ENCODE measurements at regions not wholly inside any gene's neighbourhood (a gene's known extent, or its start where the extent isn't known, plus 50 kb on each side); places are given as distances from the start of the nearest gene placed in this dataset.

DNA sequence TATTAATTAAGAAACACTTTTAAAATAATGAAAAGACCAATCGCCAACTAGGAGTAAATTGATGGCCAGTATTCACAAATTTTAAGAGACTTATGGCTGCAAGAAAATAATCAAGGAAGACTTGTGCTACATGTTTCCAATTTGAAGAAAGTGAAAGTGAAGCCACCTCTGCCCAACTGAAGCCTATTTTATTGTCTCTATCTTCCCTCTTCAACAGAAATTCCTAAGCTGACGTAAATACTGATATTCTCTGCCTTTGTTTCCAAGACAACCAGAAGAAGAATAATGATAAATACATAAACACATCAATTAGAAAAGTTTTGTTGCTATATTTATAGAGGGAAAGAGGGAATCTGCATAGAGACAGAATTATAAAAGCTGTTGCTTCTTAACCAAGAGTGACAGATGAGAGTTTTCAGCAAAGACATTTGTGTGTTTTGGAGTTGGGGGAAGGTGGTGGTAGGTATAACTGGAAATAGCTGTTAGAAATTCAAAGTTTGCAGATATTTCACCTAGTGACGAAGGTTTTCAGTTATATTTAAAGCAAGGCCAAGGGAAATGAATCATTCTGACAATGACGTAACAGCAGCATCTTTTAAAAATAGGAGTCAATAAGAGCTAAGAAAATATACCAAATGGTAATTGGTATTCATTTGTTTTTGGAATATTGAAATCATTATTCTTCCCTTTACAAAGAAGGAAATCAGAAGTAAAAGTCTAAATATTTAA is 576.6 kb upstream of the SORCS1 start:
- DNase-seq = no peak

DNA sequence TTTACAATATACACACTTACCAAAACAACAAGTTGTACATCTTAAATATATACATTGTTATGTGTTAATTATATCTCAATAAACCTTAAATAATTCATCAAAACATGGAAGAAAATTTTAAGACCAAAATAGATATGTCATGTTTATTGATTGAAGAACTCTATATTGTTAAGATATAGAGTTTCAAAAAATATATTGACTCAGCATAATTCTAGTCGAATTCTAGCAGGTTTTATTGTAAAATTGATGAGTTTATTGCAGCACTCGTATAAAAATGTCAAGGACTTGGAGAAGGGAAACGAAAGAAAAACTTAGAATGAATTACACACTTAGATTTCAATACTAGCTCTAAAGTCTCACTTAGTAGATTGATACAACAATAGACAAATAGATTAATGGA is 575.4 kb upstream of the SORCS1 start:
- no peak for DNase-seq

DNA sequence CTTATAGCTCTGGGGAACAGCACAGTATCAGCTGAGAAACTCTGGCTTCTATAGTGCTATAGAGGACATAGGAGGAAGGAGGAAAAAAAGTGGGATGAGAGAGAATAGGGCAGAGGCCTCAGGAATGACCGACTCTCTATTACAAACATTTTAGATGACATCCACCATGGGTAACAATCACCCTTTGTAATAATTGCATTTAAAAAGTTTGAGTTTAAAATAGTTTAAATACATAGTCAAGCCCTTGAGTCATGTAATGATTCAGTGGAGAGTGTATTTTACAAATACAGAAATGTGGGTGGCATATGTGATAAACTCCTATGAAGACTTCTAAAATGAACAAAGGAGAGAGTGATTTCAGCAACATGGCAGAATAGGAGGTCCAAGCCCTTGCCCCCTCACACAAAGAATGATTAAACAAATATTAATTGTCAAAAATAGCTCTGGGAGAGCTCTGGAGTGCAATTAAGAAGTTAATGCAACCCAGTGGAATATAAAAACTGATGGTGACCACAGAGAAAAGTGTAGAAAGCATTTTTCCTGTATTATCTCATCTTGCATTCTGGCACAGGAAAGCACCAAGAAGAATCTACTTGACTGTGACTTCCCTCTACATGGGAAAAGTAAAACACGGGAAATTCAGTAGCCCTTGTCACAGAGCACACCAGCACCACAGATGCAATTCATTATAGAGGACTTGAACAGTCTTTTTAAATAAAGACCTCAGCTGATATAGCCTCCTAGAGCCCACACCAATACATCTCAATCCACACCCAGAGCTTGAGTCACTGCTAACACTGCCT is 569.0 kb upstream of the SORCS1 start:
- DNase-seq = no peak

- DNase-seq = no peak
These were observed 567.5 kb upstream of the SORCS1 start for GRCh38 chr10:107732045-107732444.

DNA sequence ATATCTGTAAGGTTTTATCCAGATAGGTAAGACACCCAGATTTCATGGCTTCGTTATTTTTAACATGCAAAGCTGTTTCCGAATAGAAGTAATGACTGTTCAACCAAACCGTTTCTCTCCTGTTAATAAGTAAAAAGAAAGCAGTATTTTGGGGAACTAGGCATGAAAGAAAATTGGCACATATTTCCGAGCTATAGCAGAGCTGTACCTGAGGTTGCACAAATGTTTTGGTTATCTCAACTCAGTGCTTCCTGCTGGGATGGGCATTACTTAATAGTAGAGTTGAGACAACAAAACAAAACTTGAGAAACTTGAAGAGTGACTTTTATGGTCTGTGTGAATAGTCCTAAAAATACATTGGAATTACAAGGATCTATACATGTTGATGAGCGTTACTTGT is 564.3 kb upstream of the SORCS1 start:
- no peak for DNase-seq

- DNase-seq = no peak
These were observed 563.3 kb upstream of the SORCS1 start for GRCh38 chr10:107727767-107728317.

DNA sequence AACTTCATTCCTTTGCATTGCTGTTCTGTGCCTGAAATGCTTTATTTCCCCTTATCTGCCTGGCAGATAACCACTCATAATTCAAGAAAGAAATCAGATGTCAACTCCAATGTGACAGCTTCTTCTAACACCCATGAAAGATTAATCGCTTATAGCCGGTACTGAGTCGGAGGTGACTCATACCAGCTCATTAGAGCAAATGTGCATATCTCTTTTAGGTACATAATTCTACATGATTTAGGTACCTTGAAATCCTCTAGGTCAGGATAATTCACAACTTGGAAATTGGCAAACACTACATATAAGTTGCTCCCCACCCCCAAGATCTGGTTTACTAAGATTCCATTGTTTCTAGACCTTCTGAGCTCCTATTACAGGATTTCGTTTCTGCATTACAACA is 554.4 kb upstream of the SORCS1 start:
- DNase-seq = no peak

- no peak for DNase-seq
These were observed 552.5 kb upstream of the SORCS1 start for GRCh38 chr10:107717046-107717445.

DNA sequence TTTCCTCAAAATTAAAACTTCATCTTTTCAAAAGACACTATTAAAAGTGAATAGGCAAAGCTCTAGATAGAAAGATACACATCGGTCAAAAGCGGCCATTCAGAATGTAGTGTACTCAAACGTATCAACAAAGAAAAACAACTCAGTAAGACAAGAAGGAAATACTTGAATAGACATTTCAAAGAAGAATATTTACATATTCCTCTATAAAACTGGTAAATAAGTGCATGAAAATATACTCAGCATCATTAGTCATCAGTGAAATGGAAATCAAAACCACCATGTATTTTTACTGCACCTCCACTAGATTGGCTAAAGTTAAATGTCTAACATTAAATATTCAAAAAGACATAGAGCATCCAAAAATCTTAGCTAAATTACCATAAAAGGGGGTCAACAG is 551.1 kb upstream of the SORCS1 start:
- DNase-seq = no peak

- no peak for DNase-seq
These were observed 544.5 kb upstream of the SORCS1 start for GRCh38 chr10:107708981-107709380.

DNA sequence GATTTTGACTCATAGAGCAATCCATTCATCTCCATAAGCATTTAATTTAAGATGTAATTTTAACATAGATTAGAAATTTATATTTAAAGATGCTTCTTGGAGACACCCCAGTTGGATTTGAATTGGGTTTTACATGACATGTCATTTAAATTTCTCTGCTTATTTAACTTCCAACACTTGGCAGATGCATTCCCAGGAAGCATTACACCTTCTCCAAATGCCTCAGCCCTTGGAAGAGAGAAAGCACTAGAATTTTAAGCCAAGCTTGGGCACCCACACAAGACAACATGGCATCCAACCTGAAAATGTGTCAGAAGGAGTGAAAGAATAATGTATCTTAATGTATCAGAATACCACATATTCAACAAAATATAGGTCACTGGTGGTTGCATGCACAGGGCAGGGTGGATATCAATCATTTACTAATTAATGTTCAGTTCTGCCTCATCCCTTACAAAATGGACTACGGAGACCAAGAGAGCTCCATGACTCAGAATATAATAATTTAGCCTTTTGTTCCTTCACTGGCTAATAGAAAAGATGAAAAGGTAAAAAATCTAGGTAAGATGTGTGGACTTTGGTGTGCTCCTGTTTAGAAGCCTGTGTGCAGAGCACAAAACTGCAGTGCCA is 541.7 kb upstream of the SORCS1 start:
- no peak for DNase-seq

- DNase-seq = no peak
These were observed 537.4 kb upstream of the SORCS1 start for GRCh38 chr10:107701943-107702342.

GRCh38 chr10:107692072-107692471 is 527.6 kb upstream of the SORCS1 start:
- no peak for DNase-seq

DNA sequence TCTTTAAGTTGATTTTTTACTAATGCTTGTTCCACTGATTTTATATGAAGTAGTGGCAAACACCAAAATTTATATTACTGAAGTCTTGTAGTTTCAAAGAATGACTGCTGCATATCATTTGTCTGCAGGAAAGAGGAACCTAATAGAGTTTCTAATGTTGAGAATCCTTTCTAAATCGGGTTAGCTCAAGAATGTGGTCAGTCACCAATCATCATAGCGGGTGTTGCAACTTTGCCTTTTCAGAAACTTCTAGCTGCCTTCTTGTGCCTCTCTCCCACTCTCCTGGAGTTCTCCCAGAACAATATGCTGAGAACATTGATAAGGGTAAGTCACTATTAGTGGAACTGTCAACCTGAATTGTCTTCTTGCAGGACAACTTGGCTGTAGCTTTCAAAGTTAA is 524.8 kb upstream of the SORCS1 start:
- DNase-seq = no peak

DNA sequence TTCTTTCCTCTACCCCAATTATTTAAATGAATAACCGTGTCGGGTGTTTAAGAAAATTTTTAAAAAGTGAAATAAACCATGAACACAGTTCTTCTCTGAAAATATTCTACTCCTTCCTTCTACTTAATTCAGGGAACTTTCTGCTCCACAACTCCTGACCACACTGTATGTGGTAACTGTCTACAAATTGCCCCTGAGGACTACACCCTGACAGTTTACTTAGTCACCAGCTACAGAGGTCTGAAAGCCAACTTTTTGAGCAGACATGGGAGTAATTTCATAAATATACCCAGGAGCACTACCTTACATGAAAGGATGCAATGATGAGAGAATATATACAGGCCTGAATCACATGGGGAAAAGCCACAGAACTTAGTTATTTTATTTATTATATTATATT is 523.2 kb upstream of the SORCS1 start:
- DNase-seq = no peak

DNA sequence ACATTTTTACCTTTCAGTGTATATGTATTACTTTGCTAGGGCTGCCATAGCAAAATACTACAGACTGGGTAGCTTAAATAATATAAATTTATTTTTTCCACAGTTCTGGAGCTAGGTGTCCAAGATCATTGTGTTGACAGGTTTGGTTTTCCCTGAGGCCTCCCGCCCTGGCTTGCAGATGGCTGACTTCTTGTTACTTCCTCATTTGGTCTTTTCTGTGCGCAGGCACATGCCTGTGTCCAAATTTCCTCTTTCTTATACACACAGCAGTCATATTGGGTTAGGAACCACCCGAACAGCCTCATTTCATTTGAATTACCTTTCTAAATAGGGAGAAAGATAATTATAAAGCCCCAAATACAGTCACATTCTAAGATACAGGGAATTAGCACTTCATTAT is 521.6 kb upstream of the SORCS1 start:
- no peak for DNase-seq

DNA sequence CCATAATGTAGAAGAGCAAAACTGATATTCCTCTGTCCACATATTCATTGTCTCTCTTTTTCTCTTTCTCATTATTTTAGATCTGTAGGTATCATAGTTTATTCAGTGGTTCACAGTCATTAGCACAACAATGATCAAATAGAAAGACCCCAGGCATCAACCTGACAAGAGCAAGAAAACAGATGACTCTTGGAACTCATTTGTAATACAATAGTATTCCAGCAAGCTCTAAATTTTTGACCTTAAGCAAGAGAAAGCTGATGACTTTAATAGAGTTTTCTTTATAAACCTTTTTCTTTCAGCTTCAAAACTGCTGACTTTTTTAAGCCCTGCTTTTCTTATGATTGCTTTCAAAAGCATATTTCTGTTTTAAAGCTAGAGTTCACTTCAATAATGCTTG is 507.5 kb upstream of the SORCS1 start:
- DNase-seq = no peak

- no peak for DNase-seq
These were observed 501.7 kb upstream of the SORCS1 start for GRCh38 chr10:107666214-107666613.

- no peak for DNase-seq
These were observed 501.0 kb upstream of the SORCS1 start for GRCh38 chr10:107665459-107665858.

- DNase-seq = no peak
These were observed 493.3 kb upstream of the SORCS1 start for GRCh38 chr10:107657851-107658250.

GRCh38 chr10:107656932-107657331 is 492.4 kb upstream of the SORCS1 start:
- no peak for DNase-seq

DNA sequence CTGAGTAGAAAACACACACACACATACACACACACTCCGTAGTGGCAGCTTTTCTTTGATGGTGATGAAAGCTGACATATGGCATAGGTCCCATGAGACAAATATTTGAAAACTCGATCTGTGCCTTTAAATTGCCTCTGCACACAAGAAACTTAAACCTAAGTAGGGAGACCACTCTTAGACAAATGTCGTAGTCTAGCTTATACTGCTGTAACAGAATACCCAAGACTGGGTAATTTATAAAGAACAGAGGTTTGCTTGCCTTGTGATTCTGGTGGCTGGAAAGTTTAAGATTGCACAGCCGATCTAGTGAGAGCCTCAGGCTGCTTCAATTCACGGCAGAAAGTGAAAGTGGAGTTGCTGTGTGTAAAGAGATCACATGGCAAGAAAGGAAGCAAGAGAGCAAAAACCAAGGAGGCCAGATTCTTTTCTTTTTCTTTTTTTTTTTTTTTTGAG is 489.4 kb upstream of the SORCS1 start:
- no peak for DNase-seq

GRCh38 chr10:107650939-107651338 is 486.4 kb upstream of the SORCS1 start:
- no peak for DNase-seq

GRCh38 chr10:107649249-107649648 is 484.7 kb upstream of the SORCS1 start:
- DNase-seq = no peak

Data from NCI-H1417 (cell line).